ENCODE measurements at regions not wholly inside any gene's neighbourhood (a gene's known extent, or its start where the extent isn't known, plus 50 kb on each side); places are given as distances from the start of the nearest gene placed in this dataset.

- DNase-seq (ENCODE audit: low spot score), result peak; percentile 46
These were observed 909.4 kb downstream of the SORCS3 start for GRCh38 chr10:105550453-105550852.

GRCh38 chr10:105549731-105550130 lies 908.6 kb downstream of the SORCS3 start:
- no peak for DNase-seq (ENCODE audit: low spot score)

- no peak for DNase-seq (ENCODE audit: low spot score)
These were observed 904.0 kb downstream of the SORCS3 start for GRCh38 chr10:105545101-105545500.

GRCh38 chr10:105540381-105540780 lies 899.3 kb downstream of the SORCS3 start:
- DNase-seq (ENCODE audit: low spot score), result no peak

GRCh38 chr10:105538874-105539273 lies 897.8 kb downstream of the SORCS3 start:
- no peak for DNase-seq (ENCODE audit: low spot score)

GRCh38 chr10:105535478-105535877 lies 894.4 kb downstream of the SORCS3 start:
- no peak for DNase-seq (ENCODE audit: low spot score)

GRCh38 chr10:105534086-105534485 lies 893.0 kb downstream of the SORCS3 start:
- no peak for DNase-seq (ENCODE audit: low spot score)

- no peak for DNase-seq (ENCODE audit: low spot score)
These were observed 875.4 kb downstream of the SORCS3 start for GRCh38 chr10:105516511-105516910.

- no peak for DNase-seq (ENCODE audit: low spot score)
These were observed 873.0 kb downstream of the SORCS3 start for GRCh38 chr10:105514106-105514505.

- DNase-seq (ENCODE audit: low spot score), result no peak
These were observed 868.4 kb downstream of the SORCS3 start for GRCh38 chr10:105509517-105509916.

- DNase-seq (ENCODE audit: low spot score), result no peak
These were observed 865.2 kb downstream of the SORCS3 start for GRCh38 chr10:105506262-105506661.

GRCh38 chr10:105503714-105504113 lies 862.6 kb downstream of the SORCS3 start:
- no peak for DNase-seq (ENCODE audit: low spot score)

GRCh38 chr10:105502058-105502457 lies 861.0 kb downstream of the SORCS3 start:
- no peak for DNase-seq (ENCODE audit: low spot score)

- no peak for DNase-seq (ENCODE audit: low spot score)
These were observed 853.9 kb downstream of the SORCS3 start for GRCh38 chr10:105494944-105495343.

GRCh38 chr10:105494303-105494702 lies 853.2 kb downstream of the SORCS3 start:
- no peak for DNase-seq (ENCODE audit: low spot score)

GRCh38 chr10:105473170-105473569 lies 832.1 kb downstream of the SORCS3 start:
- DNase-seq (ENCODE audit: low spot score), result no peak

- DNase-seq (ENCODE audit: low spot score), result no peak
These were observed 827.7 kb downstream of the SORCS3 start for GRCh38 chr10:105468759-105469158.

GRCh38 chr10:105466521-105466920 lies 825.4 kb downstream of the SORCS3 start:
- no peak for DNase-seq (ENCODE audit: low spot score)

GRCh38 chr10:105434970-105435369 lies 793.9 kb downstream of the SORCS3 start:
- DNase-seq (ENCODE audit: low spot score), result no peak

GRCh38 chr10:105413997-105414396 lies 772.9 kb downstream of the SORCS3 start:
- DNase-seq (ENCODE audit: low spot score), result no peak

- no peak for DNase-seq (ENCODE audit: low spot score)
These were observed 768.3 kb downstream of the SORCS3 start for GRCh38 chr10:105409370-105409769.

- no peak for DNase-seq (ENCODE audit: low spot score)
These were observed 765.4 kb downstream of the SORCS3 start for GRCh38 chr10:105406488-105406887.

- no peak for DNase-seq (ENCODE audit: low spot score)
These were observed 757.1 kb downstream of the SORCS3 start for GRCh38 chr10:105398202-105398601.

- DNase-seq (ENCODE audit: low spot score), result no peak
These were observed 750.7 kb downstream of the SORCS3 start for GRCh38 chr10:105391670-105392351.

Data from ureter (tissue), 1 donor.